LNCaP clone FGC (cell line): ENCODE measurements at regions not wholly inside any gene's neighbourhood (a gene's known extent, or its start where the extent isn't known, plus 50 kb on each side); places are given as distances from the start of the nearest gene placed in this dataset.

Experiments
- DNase-seq: peaks from one replicate; pipeline ENCODE4 v3.0.0-alpha.2; 2011; ENCODE audit warnings: low read depth
- H3K4me3 ChIP-seq: 2 replicates; pipeline ENCODE4 v1.5.1; 2011; ENCODE audit warnings: mild to moderate bottlenecking, low read depth, low read length, control low read depth
- TF ChIP-seq, protein P1 (sequence below): IDR thresholded peaks from 2 replicates; pipeline ENCODE4 v1.5.1; 2012; ENCODE audit warnings: mild to moderate bottlenecking; ENCODE audit not compliant: control insufficient read depth, insufficient read depth; ENCODE audit errors: extremely low read depth

DNA sequence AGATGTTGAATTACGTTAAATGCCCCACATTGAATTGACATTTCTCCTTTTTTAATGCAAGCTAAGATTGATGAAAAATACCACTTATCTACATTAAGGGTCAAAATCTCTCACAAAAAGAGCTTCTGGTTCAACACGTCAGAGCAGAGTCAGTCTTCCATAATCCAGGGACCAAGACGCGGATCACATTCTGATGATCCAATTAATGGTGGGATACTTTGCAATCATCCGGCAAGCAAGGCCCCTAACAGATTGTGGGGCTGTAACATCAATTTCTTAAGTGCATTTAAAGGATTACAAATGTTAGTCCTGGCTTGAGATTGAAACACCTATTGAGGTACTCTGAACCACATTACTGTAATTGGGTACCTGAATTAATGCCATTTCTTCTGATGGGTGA is 120.2 kb upstream of the ESRRG start:
- no peak overlapping the region for H3K4me3 ChIP-seq
- TF ChIP-seq, protein P1, sequence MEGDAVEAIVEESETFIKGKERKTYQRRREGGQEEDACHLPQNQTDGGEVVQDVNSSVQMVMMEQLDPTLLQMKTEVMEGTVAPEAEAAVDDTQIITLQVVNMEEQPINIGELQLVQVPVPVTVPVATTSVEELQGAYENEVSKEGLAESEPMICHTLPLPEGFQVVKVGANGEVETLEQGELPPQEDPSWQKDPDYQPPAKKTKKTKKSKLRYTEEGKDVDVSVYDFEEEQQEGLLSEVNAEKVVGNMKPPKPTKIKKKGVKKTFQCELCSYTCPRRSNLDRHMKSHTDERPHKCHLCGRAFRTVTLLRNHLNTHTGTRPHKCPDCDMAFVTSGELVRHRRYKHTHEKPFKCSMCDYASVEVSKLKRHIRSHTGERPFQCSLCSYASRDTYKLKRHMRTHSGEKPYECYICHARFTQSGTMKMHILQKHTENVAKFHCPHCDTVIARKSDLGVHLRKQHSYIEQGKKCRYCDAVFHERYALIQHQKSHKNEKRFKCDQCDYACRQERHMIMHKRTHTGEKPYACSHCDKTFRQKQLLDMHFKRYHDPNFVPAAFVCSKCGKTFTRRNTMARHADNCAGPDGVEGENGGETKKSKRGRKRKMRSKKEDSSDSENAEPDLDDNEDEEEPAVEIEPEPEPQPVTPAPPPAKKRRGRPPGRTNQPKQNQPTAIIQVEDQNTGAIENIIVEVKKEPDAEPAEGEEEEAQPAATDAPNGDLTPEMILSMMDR, result no peak
- no peak for DNase-seq

DNA sequence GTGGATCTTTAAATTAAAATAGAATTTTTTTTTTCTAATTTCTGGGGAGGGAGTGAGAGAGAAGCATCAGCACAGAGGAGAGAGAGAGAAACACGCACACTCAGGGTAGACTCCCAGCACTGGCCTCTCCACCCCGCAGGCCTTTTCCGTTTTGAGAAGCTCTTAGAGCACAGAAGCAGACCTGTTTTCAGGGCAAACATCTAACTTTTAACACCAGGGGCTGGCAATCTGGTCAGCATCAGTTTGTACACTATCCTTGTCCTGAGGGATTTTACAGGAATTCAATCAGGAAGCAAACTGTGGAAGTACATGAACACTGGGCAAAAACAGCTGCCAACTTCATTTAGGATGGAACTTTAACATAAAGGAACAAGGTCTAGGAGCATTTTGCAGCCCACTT is 117.9 kb upstream of the ESRRG start:
- no peak overlapping the region for H3K4me3 ChIP-seq
- DNase-seq, result no peak
- TF ChIP-seq, protein P1, result no peak

DNA sequence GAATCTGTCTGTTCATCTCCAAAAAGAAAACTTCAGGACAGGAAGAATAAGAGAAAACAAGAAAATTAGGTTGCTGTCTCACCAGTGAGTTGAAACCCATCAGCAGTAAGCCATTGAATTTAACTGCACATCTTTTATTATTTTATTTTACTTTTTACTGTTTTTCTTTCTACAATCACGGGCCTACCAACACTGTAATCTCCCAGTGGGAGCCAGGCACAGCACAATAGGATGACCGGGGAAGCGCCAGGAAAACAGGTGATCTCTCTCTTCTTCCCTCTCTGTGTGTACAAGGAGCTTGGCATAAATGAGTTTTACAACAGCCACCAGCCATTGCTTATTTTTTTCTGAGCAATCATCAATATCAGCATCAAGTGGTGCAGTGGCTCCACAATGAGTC is 113.1 kb upstream of the ESRRG start:
- DNase-seq, result no peak
- TF ChIP-seq, protein P1, result no peak
- no peak overlapping the region for H3K4me3 ChIP-seq

DNA sequence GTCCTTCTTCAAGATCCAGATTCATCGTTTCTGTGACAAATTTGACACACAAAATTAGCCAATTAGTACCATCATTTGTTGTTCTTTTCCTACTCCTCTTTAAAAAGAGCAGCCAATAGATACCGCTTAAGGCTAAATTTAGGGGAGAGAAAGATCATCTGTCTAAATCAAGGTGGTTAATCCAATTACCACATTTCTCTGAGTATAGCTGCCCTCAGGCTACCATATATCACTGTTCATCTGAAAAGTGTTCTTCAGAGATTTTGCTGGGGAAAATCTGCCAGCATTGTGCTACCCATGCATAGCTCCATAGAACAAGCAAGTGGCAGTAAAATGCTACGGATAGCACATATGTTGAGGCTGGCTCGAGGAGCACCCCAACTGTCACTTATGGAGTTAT is 110.3 kb upstream of the ESRRG start:
- DNase-seq, result no peak
- TF ChIP-seq, protein P1, result no peak

DNA sequence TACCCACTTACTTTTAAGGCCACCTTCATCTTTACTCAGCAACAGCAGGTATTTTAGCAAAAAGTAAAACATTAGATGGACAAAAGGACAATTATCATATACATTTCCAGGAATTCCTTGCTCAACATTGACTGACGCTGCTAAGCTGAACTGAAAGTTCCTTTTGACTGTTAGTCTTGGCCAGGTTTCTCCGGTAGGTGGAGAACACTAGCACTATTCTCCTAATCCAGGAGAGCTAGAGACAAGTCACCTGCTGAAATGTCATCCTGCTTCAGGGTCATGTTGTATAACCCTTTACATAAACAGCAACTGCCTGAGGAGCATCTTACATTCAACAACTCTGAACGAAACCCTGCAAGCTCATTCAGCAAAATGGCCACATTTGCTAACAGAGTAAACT is 109.0 kb upstream of the ESRRG start:
- no peak for DNase-seq
- H3K4me3 ChIP-seq, result no peak overlapping the region
- TF ChIP-seq, protein P1, result no peak

More for the DNA sequence above, 110.3 kb upstream of the ESRRG start:
- no peak overlapping the region for H3K4me3 ChIP-seq

DNA sequence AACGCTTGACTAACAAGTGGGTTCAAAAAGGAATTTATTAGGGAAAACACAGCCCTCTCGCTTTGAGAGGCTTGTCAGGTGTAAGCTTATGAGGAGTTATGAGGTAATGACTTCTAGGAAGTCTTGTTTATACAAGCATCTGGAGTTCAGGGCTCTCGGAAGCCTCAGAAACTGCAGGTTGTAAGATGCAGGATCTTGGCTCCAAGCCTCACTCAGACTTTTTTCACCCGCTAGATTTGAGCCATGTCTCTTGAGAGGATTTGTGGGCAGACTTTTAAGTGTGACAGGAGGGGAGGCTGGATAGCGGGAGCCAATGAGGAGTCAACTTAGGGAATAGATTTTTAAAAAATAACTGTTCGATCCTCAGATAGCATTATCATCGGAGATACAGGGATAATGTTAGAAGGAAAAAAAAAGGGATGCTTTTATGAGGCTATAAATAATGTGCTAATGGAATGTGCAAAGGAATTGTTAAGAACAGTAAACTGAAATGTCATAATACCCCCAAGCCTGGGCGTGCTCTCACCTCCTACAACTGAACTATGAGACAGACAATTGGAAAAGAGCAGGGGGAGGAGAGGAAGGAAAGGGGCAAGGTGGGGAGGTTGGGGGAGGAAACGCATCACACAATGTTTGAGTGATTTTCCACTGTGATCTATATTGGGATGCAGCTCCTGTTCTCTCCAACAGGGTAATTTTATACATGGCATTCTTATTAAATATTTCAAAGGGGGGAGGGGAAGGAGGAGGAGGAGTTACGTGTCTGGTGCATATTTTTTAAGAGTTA is 107.4 kb upstream of the ESRRG start:
- TF ChIP-seq, protein P1, result no peak
- DNase-seq, result no peak
- no peak overlapping the region for H3K4me3 ChIP-seq

DNA sequence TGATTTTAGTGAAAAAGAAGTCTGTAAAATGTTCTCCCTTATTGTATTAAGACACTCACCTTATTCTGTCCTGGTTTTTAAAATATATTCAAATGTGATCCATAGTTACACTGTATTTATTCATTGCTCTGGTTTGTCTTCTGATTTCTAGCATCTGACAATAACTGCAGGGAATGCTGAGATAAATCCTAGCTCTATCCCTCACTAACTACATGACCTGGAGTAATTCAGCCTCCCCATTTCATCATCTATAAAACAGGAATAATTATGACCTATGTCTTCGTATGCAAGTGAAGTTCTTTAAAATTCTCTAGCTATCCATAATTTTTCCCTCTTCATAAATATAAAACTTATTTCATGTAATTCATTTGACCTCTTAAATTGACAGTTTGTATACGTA is 104.0 kb upstream of the ESRRG start:
- no peak for DNase-seq
- H3K4me3 ChIP-seq, result no peak overlapping the region
- TF ChIP-seq, protein P1, result no peak
